Hematopoietic multipotent progenitor cell treated with erythropoietin and hydrocortisone succinate and interleukin-3 and kit ligand, for 17 days (in vitro differentiated cells): ENCODE measurements at regions not wholly inside any gene's neighbourhood (a gene's known extent, or its start where the extent isn't known, plus 50 kb on each side); places are given as distances from the start of the nearest gene placed in this dataset.

ENCODE experiments used
- DNase-seq: peaks from one replicate; pipeline ENCODE4 v3.0.0-alpha.2; 2015; ENCODE audit warnings: low spot score

DNA sequence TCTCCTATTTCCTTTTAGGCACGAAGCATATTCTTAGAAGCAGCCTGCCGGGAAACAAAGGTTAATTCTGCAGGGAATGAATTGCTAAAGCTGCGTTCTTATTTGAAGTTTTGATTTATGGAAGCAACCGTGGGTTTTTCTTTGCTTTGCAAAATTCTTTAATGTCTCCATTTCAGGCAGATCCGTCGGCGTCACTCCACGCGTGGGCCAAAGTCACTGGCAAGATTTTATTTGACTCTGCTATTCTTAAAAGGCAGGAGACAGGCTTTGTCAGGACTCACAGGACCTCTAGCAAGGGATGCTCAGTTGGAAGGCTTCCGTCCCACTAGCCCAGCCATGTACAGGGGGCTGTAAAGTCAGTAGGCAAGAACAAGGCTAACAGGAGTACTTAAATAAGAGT lies 387.3 kb upstream of the XYLT1 start:
- no peak for DNase-seq

DNA sequence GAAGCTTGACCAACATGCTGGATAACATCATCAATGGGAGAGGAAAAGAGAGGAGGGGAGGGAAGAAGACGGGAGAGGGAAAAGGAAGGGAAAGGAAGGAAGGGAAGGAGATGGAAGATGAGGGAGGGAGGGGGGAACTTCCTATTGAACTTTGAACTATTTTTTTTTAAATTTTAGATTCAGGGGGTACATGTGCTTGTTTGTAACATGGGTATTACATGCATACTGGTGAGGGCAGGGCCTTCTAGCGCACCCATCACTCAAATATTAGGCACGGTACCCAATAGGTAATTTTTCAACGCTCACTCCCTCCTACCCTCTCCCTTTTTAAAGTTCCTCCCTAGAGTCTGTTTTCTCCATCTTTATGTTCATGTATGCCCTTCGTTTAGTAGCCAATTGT lies 383.2 kb upstream of the XYLT1 start:
- DNase-seq: no peak

DNA sequence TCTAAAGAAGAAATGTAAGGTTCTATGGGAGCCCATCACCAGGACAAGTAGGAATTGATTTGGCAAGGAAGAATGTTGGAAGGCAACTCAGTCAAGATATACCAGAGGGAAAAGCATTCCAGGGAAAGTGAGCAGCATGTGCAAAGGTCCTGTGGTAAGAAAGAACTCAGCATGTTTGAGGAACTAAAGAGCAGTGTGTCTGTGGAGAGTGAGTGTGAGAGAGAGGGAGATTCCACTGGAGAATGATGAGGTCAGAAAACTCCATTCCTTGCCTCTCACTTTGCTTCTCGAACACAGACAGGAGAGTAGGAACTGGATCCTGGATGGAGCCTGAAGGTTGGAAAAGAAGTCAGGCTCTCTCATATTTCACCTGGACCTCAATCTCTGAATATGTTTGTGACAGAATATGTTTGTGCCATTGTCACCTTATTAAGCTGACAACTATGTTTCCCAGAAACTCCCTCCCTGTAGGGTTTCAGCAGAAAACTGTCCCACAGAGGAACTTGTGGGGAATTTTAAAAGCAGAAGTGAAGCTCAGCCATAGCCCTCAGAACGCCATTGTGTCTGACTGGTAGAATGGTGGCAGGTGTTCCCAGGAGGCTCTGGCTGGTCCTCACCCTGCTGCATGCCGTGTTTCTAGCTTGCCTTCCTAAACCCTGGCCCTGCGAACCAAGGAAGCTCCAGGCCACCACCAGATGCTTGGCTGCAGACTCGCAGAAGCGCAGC lies 382.4 kb upstream of the XYLT1 start:
- no peak for DNase-seq

GRCh38 chr16:17850581-17851250 lies 380.0 kb upstream of the XYLT1 start:
- DNase-seq: no peak

- no peak for DNase-seq
Measured at GRCh38 chr16:17847234-17847795, 376.6 kb upstream of the XYLT1 start.

GRCh38 chr16:17846030-17846429 lies 375.3 kb upstream of the XYLT1 start:
- DNase-seq: no peak

DNA sequence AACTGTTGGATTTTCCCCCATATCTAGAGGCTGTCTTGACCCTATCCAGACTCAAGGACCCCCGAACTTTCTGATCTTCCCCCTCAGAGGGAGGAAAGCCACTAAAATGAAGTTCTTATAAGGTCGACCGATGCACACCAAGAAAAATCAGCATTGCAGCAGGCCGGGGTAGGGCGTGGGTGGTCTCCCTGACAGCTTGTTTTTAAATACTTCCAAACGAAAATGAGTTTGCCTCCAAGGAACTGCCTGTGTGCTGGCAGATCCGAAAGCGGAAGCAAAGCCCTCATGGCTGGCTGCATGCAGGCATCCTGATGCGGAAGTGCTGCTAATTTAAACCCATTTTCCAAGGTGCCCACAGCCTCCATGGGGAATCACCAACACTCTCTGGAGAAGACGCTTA lies 374.3 kb upstream of the XYLT1 start:
- no peak for DNase-seq

- DNase-seq: no peak
Measured at GRCh38 chr16:17843905-17844304, 373.1 kb upstream of the XYLT1 start.

- DNase-seq: no peak
Measured at GRCh38 chr16:17839907-17840306, 369.1 kb upstream of the XYLT1 start.

DNA sequence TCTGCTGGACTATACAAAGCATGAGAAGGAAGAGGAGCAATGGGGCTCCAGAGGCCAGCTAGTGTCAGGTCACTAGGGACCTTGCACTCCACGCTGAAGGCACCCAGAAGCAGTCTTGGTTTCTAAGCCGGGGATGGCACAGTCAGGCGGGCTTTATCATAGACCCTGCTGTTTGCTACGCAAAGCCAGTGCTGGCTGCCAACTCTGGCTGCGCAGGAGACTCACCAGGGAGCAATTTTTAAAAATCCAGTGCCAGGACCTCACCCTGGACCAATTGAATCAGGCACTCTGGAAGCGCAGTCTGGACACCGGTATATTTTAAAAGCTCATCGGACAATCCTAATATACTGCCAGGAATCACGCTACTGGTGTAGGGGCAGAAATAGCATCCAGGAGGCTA lies 368.5 kb upstream of the XYLT1 start:
- DNase-seq: no peak

DNA sequence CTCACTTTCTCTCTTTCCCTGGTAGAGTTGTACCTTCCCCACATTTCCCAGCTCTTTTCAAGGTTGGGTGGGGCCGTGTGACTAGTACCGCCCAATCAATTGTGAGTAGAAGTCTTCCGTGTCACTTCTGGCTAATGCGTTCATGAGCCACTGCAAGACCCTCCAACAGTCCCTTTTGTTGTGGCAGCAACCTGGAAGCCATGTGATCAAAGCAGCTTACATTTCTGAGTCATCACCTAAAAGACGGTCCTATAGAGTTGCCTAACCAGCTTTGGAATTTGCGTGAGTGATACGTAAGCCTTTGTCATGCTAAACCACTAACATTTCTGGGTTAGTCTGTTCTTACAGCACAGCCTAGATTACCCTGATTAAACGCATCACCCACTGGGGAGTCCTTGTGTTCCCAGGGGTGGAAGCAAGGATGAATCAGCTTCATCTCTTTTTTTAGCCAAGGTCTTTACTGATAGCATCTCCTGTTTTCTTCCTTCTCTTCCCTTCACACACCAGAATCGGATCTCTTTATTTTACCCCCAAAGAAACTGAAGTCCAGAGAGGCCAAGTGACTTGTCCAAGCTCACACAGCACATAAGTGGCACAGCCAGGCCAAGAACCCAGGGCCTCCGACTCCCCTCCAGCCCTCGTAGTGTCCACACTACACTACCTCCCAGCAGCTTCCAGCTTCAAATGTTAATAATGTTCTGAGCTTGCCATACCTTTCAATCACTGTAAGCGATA lies 366.3 kb upstream of the XYLT1 start:
- DNase-seq: no peak

DNA sequence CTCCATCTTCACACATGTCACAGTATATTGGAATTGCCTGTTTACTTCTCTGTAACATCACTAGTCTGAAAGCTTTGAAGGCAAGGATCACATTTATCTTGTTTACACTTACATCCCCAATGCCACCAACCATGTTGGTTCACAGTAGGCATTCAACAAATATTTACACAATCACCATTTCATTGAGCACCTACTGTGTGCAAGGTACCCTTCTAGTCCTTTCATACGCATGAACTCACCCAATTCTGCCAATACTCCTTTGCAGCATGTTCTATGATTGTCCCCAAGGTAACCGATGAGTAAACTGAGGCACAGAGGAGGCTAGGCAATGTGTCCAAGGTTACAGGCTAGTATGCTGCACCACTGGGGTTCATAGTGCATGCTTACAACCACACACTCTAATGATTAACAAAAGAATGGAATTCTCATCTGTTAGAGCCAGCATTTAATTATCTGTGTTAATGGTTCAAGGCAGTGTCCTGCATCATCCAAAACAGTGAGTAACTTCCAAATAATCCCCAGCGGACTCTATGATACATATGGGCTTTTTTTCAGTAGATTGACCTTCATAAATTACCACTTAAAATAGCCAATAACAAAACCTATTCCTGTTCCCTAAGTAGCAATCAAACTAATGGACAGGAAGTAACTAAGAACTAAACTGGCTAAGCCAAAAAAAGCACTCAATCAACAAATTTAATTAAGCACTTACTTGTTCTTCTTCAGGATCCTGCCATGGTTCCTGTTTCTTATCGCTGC lies 364.5 kb upstream of the XYLT1 start:
- no peak for DNase-seq

DNA sequence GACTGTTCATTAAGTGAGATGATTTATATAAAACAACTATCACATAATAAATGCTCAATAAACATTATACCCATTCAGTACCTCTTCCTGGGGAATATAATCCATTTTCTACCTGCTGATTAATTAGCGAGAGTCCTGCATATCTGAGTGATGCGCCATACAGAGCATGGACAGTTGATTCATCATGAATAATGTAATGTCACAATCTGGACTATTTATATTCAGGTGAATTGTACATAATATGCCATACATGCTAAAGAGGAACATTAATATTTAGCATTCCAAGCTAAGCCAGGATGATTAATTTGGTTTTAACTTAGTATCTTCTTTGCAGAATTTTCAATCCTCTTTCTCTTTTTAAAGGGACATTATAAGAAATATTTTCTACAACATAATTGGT lies 362.0 kb upstream of the XYLT1 start:
- DNase-seq: no peak

GRCh38 chr16:17831330-17831729 lies 360.6 kb upstream of the XYLT1 start:
- no peak for DNase-seq

DNA sequence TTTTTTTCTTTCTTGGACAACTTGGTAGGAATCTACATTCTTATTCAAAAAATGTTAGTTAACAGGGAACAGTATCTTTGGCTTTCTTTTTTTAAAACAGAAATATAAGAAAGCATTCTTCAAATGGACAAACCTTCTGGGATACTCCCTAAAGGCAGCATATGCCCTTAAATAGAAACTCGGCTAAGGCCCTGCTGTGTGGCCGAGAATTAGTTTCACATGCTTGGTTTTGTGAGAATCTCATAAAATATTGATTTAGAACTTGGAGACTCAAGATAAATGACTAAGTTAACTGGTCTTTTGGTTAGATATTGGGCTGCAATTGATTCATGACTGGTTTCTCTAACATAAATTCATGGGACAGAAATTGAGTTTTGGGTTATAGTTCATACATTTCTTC lies 359.9 kb upstream of the XYLT1 start:
- DNase-seq: no peak

GRCh38 chr16:17829811-17830210 lies 359.1 kb upstream of the XYLT1 start:
- DNase-seq: no peak

DNA sequence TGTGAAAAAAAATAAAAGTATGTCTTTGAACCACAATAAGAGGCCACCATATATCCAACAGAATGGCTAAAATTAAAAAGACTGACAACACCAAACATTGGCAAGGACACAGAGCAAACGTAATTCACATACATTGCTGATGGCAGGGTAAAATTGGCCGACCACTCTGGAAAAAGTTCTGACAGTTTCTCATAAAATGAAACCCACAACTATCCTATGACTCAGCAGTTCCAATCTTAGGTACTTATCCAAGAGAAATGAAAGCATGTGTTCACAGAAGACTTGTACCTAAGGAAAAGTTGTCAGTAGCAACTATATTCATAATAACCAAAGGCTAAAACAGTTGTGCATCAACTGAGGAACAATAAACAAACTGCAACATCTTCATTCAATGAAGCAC lies 357.3 kb upstream of the XYLT1 start:
- no peak for DNase-seq

- DNase-seq: no peak
Measured at GRCh38 chr16:17827313-17827712, 356.6 kb upstream of the XYLT1 start.

DNA sequence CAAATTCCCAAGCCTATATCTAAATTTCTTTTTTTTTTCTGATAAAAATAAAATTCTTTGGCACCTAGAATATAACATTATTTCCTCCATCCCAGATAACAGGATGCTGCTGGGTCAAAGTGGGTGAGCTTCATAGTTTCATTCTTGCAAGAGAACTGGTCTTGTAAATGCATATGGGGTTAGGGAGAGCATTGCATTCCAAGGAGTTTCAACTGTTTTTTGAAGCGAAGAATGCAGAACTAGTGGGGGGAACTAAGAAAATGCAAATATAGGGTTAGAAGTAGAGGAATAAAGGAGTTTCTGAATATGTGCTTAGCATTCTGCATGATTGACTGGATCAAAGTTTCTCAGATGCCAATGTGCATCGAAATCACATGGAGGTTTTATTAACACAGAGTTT lies 347.2 kb upstream of the XYLT1 start:
- DNase-seq: no peak

GRCh38 chr16:17817260-17817659 lies 346.5 kb upstream of the XYLT1 start:
- DNase-seq: no peak

DNA sequence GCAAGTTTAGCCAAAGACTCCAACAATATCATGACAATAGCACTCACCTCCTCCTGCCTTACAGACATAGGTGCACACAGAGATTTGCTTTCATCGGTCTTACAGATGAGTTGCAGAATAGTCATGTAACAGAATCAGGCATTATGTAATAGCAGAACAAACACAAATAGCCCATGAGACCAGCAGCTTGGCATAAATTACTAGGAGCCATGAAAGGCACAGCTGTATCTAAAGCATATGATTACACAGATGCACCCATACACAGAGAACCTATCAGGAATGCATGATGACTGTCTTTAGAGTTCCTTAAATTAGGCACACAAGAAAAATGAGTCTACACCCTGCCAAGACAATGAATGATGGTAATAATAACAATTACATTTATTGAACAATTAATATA lies 342.0 kb upstream of the XYLT1 start:
- DNase-seq: no peak

DNA sequence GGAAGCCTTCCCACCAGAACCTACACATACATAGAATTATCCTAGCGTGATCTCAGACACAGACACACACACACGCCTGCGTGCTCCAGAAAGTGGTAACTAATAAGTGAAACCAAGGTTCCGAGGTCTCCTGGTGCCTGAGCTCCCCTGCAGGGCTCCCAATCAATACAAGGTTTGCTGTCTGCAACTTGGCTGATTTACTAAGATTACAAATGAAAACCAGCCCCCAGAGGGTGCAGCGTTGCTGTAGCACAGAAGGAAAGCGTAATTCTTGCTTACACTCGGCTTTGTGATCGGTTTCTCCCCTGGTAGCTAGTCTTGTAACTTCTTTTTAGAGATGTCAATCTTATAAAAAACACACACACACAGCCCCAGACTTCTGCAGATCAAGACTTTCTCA lies 334.1 kb upstream of the XYLT1 start:
- DNase-seq: no peak
